ENCODE measurements at regions not wholly inside any gene's neighbourhood (a gene's known extent, or its start where the extent isn't known, plus 50 kb on each side); places are given as distances from the start of the nearest gene placed in this dataset.

- TF ChIP-seq EZH2phosphoT487 (IDR thresholded peaks at IDR 0.05; ENCODE audit: low read depth), result no peak
- TF ChIP-seq, protein P1, sequence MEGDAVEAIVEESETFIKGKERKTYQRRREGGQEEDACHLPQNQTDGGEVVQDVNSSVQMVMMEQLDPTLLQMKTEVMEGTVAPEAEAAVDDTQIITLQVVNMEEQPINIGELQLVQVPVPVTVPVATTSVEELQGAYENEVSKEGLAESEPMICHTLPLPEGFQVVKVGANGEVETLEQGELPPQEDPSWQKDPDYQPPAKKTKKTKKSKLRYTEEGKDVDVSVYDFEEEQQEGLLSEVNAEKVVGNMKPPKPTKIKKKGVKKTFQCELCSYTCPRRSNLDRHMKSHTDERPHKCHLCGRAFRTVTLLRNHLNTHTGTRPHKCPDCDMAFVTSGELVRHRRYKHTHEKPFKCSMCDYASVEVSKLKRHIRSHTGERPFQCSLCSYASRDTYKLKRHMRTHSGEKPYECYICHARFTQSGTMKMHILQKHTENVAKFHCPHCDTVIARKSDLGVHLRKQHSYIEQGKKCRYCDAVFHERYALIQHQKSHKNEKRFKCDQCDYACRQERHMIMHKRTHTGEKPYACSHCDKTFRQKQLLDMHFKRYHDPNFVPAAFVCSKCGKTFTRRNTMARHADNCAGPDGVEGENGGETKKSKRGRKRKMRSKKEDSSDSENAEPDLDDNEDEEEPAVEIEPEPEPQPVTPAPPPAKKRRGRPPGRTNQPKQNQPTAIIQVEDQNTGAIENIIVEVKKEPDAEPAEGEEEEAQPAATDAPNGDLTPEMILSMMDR (IDR thresholded peaks at IDR 0.05; ENCODE audit: low read depth, low read length), result no peak
Measured at GRCh38 chr16:20181416-20181815, 107.7 kb upstream of the GPR139 start.

Data from OCI-LY3 (cell line).